Kidney epithelial cell (primary cell): ENCODE measurements at regions not wholly inside any gene's neighbourhood (a gene's known extent, or its start where the extent isn't known, plus 50 kb on each side); places are given as distances from the start of the nearest gene placed in this dataset.

ENCODE experiments used
- DNase-seq: peaks from one replicate; pipeline ENCODE4 v3.0.0-alpha.2; 2010; ENCODE audit warnings: low read depth
- H3K27me3 ChIP-seq: 2 replicates; pipeline ENCODE4 v1.6.0; 2011; ENCODE audit warnings: low read length; ENCODE audit not compliant: control insufficient read depth, insufficient read depth
- H3K36me3 ChIP-seq: 2 replicates; pipeline ENCODE4 v1.5.1; 2011; ENCODE audit warnings: low read length; ENCODE audit not compliant: control insufficient read depth, insufficient read depth
- H3K4me3 ChIP-seq: 2 replicates; pipeline ENCODE4 v1.5.1; 2011; ENCODE audit warnings: low read depth, mild to moderate bottlenecking, control low read depth, low read length
- CTCF ChIP-seq: IDR thresholded peaks from 2 replicates; pipeline ENCODE4 v1.5.1; 2011; ENCODE audit warnings: mild to moderate bottlenecking, moderate library complexity, low read length, control low read depth, inconsistent platforms; ENCODE audit not compliant: insufficient read depth, poor library complexity, severe bottlenecking

GRCh38 chr13:58579468-58579867 is 947.9 kb downstream of the PCDH17 start:
- DNase-seq, result no peak
- H3K4me3 ChIP-seq, result no peak overlapping the region
- TF ChIP-seq CTCF, result no peak

DNA sequence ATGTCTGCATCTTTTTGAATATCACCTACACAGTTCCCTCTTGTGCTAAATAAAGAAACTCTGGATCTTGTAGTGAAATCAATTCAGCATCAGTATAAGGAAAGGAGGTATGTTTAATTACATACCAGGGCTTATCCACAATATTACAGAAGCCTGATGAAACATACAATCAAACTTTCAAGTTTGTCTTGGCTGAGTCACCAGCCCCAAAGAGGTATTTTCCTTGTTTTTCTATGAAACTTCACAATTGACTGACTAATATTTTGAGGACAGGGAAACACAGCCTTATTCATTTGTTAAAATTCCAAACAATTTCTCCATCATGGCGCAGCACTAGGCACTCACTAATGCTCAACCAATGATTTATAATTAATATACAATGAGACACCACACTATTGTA is 952.4 kb downstream of the PCDH17 start:
- Histone ChIP-seq H3K4me3 (no peak overlapping the region), H3K36me3 (no peaks in the 10 kb centered on the region), H3K27me3 (no peaks in the 10 kb centered on the region)
- TF ChIP-seq CTCF, result no peak
- DNase-seq, result no peak

More at GRCh38 chr13:58579468-58579867, 947.9 kb downstream of the PCDH17 start:
- Histone ChIP-seq H3K27me3 (no peaks in the 10 kb centered on the region), H3K36me3 (no peaks in the 10 kb centered on the region)

DNA sequence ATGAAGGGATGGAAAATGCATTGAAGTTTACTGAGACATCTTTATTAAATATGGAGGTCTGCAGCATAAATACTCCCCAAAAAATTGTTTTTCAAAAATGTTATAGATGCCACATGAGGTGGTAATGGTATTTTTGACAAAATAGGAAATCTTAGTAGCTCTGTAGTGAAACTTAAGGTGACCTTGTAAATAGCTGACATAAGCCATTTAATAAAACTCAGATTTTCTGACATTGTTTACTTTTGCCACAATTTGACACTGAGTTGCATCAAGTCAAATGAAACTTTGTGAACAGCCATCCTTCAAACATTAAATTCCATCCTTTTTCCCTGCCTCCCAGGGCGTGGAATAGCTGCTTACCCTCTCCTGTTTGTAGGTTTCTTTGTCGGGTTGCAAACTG is 953.1 kb downstream of the PCDH17 start:
- TF ChIP-seq CTCF, result no peak
- no peak for DNase-seq
- no peak overlapping the region for H3K4me3 ChIP-seq
- H3K27me3 ChIP-seq, result no peaks in the 10 kb centered on the region
- no peaks in the 10 kb centered on the region for H3K36me3 ChIP-seq

- no peak for DNase-seq
- Histone ChIP-seq H3K36me3 (no peaks in the 10 kb centered on the region), H3K4me3 (no peak overlapping the region), H3K27me3 (no peaks in the 10 kb centered on the region)
- TF ChIP-seq CTCF, result no peak
Measured at GRCh38 chr13:58587183-58587582, 955.6 kb downstream of the PCDH17 start.

DNA sequence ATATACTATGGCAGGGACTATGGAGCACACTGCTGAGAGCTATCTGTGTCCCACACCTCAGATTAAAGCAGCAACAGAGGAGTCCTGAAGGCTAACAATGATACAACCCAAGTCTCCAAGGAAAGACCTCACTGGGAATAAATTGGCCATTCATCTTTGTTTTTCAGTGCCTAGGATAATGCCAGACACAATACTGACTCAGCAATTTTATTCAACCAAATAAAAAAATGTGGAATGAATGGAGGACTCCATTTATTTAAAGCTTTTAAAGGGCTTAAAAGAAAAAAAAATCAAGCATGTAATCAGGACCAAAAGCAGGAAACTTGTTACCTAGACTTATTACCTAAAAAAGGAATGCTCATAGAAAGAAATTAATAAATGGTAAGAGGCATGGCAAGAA is 960.5 kb downstream of the PCDH17 start:
- H3K27me3 ChIP-seq, result no peaks in the 10 kb centered on the region
- H3K36me3 ChIP-seq, result no peaks in the 10 kb centered on the region
- no peak for TF ChIP-seq CTCF
- no peak overlapping the region for H3K4me3 ChIP-seq
- no peak for DNase-seq

GRCh38 chr13:58592786-58593185 is 961.2 kb downstream of the PCDH17 start:
- DNase-seq, result no peak
- Histone ChIP-seq H3K27me3 (no peaks in the 10 kb centered on the region), H3K36me3 (no peaks in the 10 kb centered on the region), H3K4me3 (no peak overlapping the region)
- no peak for TF ChIP-seq CTCF
